Neural progenitor cell (in vitro differentiated cells): ENCODE measurements at regions not wholly inside any gene's neighbourhood (a gene's known extent, or its start where the extent isn't known, plus 50 kb on each side); places are given as distances from the start of the nearest gene placed in this dataset.

Experiments used
- DNase-seq: peaks from one replicate; pipeline ENCODE4 v3.0.0-alpha.2; 2016; ENCODE audit warnings: low spot score
- H2AFZ ChIP-seq: fragments of 200-600 bp; sonication (generic); replicated peaks from 2 replicates; pipeline ENCODE4 v1.6.1; 2016; ENCODE audit warnings: antibody characterized with exemption
- H3F3A ChIP-seq: fragments of 200-600 bp; sonication (generic); 2 replicates; pipeline ENCODE4 v1.6.1; 2016; ENCODE audit warnings: antibody characterized with exemption, low read depth
- H3K27ac ChIP-seq: fragments of 200-600 bp; sonication (generic); 2 replicates; pipeline ENCODE4 v1.5.1; 2016; ENCODE audit warnings: mild to moderate bottlenecking
- H3K27me3 ChIP-seq: fragments of 200-600 bp; sonication (generic); 2 replicates; pipeline ENCODE4 v1.6.1; 2016; ENCODE audit warnings: mild to moderate bottlenecking, moderate library complexity
- H3K36me3 ChIP-seq: fragments of 200-600 bp; sonication (generic); 2 replicates; pipeline ENCODE4 v1.5.1; 2016
- H3K4me1 ChIP-seq: fragments of 200-600 bp; sonication (generic); 2 replicates; pipeline ENCODE4 v1.6.1; 2016; ENCODE audit warnings: mixed run types
- H3K4me2 ChIP-seq: fragments of 200-600 bp; sonication (generic); 2 replicates; pipeline ENCODE4 v1.6.1; 2016
- H3K4me3 ChIP-seq: fragments of 200-600 bp; sonication (generic); 2 replicates; pipeline ENCODE4 v1.5.1; 2016
- H3K79me2 ChIP-seq: fragments of 200-600 bp; sonication (generic); 2 replicates; pipeline ENCODE4 v1.6.1; 2016; ENCODE audit warnings: low read depth
- H3K9ac ChIP-seq: fragments of 200-600 bp; sonication (generic); 2 replicates; pipeline ENCODE4 v1.6.1; 2016
- H3K9me3 ChIP-seq: fragments of 200-600 bp; sonication (generic); 2 replicates; pipeline ENCODE4 v1.5.1; 2016; ENCODE audit warnings: low read depth
- H4K20me1 ChIP-seq: fragments of 200-600 bp; sonication (generic); 2 replicates; pipeline ENCODE4 v1.6.1; 2016; ENCODE audit warnings: low read depth
- H3K27ac Mint-ChIP-seq: 3 replicates; pipeline ENCODE4 v1.8.0; 2021; ENCODE audit warnings: mixed read lengths
- H3K27me3 Mint-ChIP-seq: 2 replicates; pipeline ENCODE4 v1.8.0; 2022; ENCODE audit warnings: low read depth, mild to moderate bottlenecking, inconsistent platforms, moderate library complexity, mixed read lengths; ENCODE audit not compliant: insufficient read depth
- H3K36me3 Mint-ChIP-seq: 3 replicates; pipeline ENCODE4 v1.8.0; 2021; ENCODE audit warnings: mixed read lengths
- H3K4me1 Mint-ChIP-seq: 3 replicates; pipeline ENCODE4 v1.8.0; 2021; ENCODE audit warnings: mixed read lengths
- H3K4me3 Mint-ChIP-seq: 3 replicates; pipeline ENCODE4 v1.8.0; 2021; ENCODE audit warnings: mild to moderate bottlenecking, moderate library complexity, mixed read lengths
- H3K9me3 Mint-ChIP-seq: 3 replicates; pipeline ENCODE4 v1.8.0; 2020; ENCODE audit warnings: mixed read lengths
- EZH2 ChIP-seq: fragments of 200-600 bp; sonication (generic); IDR thresholded peaks from 2 replicates; pipeline ENCODE4 v1.6.1; 2017; ENCODE audit warnings: antibody characterized with exemption, mild to moderate bottlenecking, moderate library complexity
- EZH2phosphoT487 ChIP-seq: fragments of 200-600 bp; sonication (generic); IDR thresholded peaks from 2 replicates; pipeline ENCODE4 v1.6.1; 2017; ENCODE audit warnings: antibody characterized with exemption
- TF ChIP-seq, protein P1 (sequence below): fragments of 200-600 bp; sonication (generic); IDR thresholded peaks from 2 replicates; pipeline ENCODE4 v1.5.1; 2017; ENCODE audit warnings: antibody characterized with exemption, mild to moderate bottlenecking

DNA sequence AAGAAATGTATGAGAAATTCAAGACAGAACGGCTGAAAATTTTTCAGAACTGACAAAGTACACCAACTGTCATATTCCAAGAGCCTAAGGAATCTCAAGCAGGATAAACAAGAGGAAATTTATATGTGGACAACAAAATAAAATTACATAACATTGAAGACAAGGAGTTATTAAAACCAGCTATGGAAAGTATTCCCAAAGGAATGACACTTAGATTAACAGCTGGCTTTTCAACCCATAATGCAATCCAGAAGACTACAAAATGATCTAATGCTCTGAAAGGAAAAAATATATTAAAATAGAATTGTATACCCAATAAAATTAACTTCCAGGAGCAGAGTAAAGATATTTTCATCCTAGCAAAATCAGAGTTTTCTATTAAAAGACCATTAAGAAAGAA, 132.2 kb upstream of the BNIP2 start:
- H3K4me3 Mint-ChIP-seq: no peak overlapping the region
- Histone ChIP-seq H3K79me2 (no peaks in the 10 kb centered on the region), H3K27ac (no peak overlapping the region), H4K20me1 (no peaks in the 10 kb centered on the region), H3F3A (no peaks in the 10 kb centered on the region), H3K9me3 (no peaks in the 10 kb centered on the region), H3K4me2 (no peak overlapping the region), H3K9ac (no peak overlapping the region), H3K27me3 (no peaks in the 10 kb centered on the region), H3K36me3 (no peaks in the 10 kb centered on the region), H3K4me3 (no peak overlapping the region), H2AFZ (no peak overlapping the region), H3K4me1 (peaks cover 9% of the 10 kb centered on the region)
- H3K27ac Mint-ChIP-seq: no peak overlapping the region
- H3K9me3 Mint-ChIP-seq: no peaks in the 10 kb centered on the region
- H3K27me3 Mint-ChIP-seq: no peaks in the 10 kb centered on the region
- H3K36me3 Mint-ChIP-seq: no peaks in the 10 kb centered on the region
- no peak for DNase-seq
- H3K4me1 Mint-ChIP-seq: peaks cover 15% of the 10 kb centered on the region
- TF ChIP-seq, protein P1, sequence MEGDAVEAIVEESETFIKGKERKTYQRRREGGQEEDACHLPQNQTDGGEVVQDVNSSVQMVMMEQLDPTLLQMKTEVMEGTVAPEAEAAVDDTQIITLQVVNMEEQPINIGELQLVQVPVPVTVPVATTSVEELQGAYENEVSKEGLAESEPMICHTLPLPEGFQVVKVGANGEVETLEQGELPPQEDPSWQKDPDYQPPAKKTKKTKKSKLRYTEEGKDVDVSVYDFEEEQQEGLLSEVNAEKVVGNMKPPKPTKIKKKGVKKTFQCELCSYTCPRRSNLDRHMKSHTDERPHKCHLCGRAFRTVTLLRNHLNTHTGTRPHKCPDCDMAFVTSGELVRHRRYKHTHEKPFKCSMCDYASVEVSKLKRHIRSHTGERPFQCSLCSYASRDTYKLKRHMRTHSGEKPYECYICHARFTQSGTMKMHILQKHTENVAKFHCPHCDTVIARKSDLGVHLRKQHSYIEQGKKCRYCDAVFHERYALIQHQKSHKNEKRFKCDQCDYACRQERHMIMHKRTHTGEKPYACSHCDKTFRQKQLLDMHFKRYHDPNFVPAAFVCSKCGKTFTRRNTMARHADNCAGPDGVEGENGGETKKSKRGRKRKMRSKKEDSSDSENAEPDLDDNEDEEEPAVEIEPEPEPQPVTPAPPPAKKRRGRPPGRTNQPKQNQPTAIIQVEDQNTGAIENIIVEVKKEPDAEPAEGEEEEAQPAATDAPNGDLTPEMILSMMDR: no peak
- TF ChIP-seq EZH2 (no peak), EZH2phosphoT487 (no peak)

DNA sequence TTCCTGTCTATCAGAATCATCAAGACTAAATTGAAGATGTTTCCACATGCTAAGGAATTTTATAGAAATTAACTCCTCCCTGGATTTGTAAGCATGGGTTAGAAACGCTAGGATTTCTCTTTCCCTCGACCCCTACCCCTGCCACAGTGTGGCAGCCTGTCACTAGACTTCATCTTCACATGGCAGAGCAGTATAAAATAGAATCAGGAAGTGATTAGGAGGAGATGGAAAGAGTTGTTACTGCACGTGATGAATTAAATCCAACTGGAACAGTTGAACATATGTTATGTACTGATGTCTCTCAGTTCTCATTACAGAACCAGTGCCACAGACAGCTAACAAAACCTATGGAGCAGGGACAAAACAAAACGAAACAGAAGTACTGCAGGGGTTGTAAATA, 130.0 kb upstream of the BNIP2 start:
- H3K4me3 Mint-ChIP-seq: no peak overlapping the region
- Histone ChIP-seq H3K27ac (no peak overlapping the region), H3K9me3 (no peaks in the 10 kb centered on the region), H3K4me3 (no peak overlapping the region), H2AFZ (peak overlapping the region; percentile 38), H3K4me1 (peaks cover 9% of the 10 kb centered on the region), H4K20me1 (no peaks in the 10 kb centered on the region), H3K36me3 (no peaks in the 10 kb centered on the region), H3K9ac (no peak overlapping the region), H3K27me3 (no peaks in the 10 kb centered on the region), H3F3A (no peaks in the 10 kb centered on the region), H3K79me2 (no peaks in the 10 kb centered on the region), H3K4me2 (no peak overlapping the region)
- TF ChIP-seq, protein P1: no peak
- TF ChIP-seq EZH2phosphoT487: no peak
- TF ChIP-seq EZH2: no peak
- no peaks in the 10 kb centered on the region for H3K27me3 Mint-ChIP-seq
- H3K36me3 Mint-ChIP-seq: no peaks in the 10 kb centered on the region
- DNase-seq: no peak
- no peak overlapping the region for H3K27ac Mint-ChIP-seq
- H3K4me1 Mint-ChIP-seq: peaks cover 15% of the 10 kb centered on the region
- no peaks in the 10 kb centered on the region for H3K9me3 Mint-ChIP-seq

DNA sequence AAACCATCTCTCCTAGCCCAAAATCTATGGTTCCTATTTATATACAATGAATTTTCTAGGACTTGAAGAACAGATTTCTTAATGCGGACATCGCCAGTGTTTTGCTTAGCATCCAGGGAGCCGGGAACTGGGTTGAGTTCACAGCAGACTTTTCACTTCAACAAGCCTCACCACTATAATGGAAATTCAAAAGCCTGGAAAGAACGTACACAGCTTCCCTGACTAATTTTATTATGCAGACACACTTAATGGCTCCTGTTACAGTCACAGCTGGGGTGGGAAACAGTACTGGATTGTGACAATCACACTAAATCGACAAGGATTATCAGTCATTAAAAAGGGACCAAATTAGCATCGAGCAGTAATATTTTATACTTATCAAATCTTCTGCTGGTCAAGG, 129.2 kb upstream of the BNIP2 start:
- H3K27me3 Mint-ChIP-seq: no peaks in the 10 kb centered on the region
- no peaks in the 10 kb centered on the region for H3K9me3 ChIP-seq
- H3K4me1 Mint-ChIP-seq: peaks cover 15% of the 10 kb centered on the region
- no peaks in the 10 kb centered on the region for H3K9me3 Mint-ChIP-seq
- no peak overlapping the region for H3K9ac ChIP-seq
- no peak overlapping the region for H3K27ac ChIP-seq
- no peak for DNase-seq
- H3F3A ChIP-seq: no peaks in the 10 kb centered on the region
- no peak overlapping the region for H2AFZ ChIP-seq
- no peaks in the 10 kb centered on the region for H3K36me3 ChIP-seq
- H3K4me1 ChIP-seq: peaks cover 9% of the 10 kb centered on the region
- no peaks in the 10 kb centered on the region for H3K27me3 ChIP-seq
- no peaks in the 10 kb centered on the region for H3K36me3 Mint-ChIP-seq
- no peak overlapping the region for H3K27ac Mint-ChIP-seq
- TF ChIP-seq, protein P1: no peak
- TF ChIP-seq EZH2phosphoT487: no peak
- no peak overlapping the region for H3K4me3 ChIP-seq
- H3K79me2 ChIP-seq: no peaks in the 10 kb centered on the region
- H4K20me1 ChIP-seq: no peaks in the 10 kb centered on the region
- no peak overlapping the region for H3K4me3 Mint-ChIP-seq
- H3K4me2 ChIP-seq: no peak overlapping the region

DNA sequence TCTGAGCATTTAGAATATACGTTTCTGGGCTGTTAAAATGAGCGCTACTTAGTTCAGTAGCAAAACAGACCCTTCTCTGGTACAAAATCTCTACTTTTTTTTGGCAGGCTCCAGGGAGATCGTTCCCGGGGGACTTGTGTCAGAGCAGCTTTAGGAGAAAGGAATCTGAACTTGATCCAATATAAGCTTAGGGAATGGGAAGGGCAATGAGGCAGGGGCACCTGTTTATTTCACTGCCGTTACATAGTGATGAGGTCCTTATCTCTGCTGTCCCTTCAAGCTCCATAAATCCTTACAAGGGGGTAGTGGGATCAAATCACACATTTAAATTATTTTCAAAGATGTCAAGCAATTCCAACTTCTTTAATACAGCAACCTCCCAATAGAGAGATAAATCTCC, 128.7 kb upstream of the BNIP2 start:
- Histone ChIP-seq H3K36me3 (no peaks in the 10 kb centered on the region), H3K27me3 (no peaks in the 10 kb centered on the region), H3F3A (no peaks in the 10 kb centered on the region), H3K79me2 (no peaks in the 10 kb centered on the region), H4K20me1 (no peaks in the 10 kb centered on the region), H3K9ac (no peak overlapping the region), H3K9me3 (no peaks in the 10 kb centered on the region), H2AFZ (no peak overlapping the region), H3K4me2 (no peak overlapping the region), H3K27ac (no peak overlapping the region), H3K4me1 (peaks cover 13% of the 10 kb centered on the region), H3K4me3 (no peak overlapping the region)
- H3K27me3 Mint-ChIP-seq: peaks cover 2% of the 10 kb centered on the region
- no peaks in the 10 kb centered on the region for H3K36me3 Mint-ChIP-seq
- H3K27ac Mint-ChIP-seq: no peak overlapping the region
- TF ChIP-seq, protein P1: no peak
- TF ChIP-seq EZH2phosphoT487 (no peak), EZH2 (no peak)
- no peak overlapping the region for H3K4me3 Mint-ChIP-seq
- H3K9me3 Mint-ChIP-seq: no peaks in the 10 kb centered on the region
- DNase-seq: no peak
- peaks cover 19% of the 10 kb centered on the region for H3K4me1 Mint-ChIP-seq
